HG03460 (cell line): ENCODE measurements at regions not wholly inside any gene's neighbourhood (a gene's known extent, or its start where the extent isn't known, plus 50 kb on each side); places are given as distances from the start of the nearest gene placed in this dataset.

Experiments
- ATAC-seq: cut with Tn5 transposase; IDR thresholded peaks from one replicate; pipeline ENCODE4 v1.9.1; 2021; ENCODE audit not compliant: unreplicated experiment

DNA sequence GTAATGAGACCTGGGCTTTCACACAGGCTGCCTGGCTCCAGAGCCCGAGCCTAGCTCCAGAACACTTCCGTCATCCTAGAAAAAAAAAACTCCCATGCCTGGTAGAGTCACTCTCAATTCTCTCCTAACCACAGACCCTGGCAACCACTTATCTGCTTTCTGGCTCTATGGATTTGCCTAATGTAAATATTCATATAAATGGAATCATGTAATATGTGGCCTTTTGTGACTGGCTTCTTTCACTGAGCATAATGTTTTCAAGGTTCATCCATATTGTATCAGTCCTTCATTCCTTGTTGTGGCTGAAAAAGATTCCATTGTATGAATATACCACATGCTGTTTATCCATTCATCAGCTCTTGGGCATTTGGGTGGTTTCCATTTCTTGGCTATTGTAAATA lies 167.7 kb upstream of the MKLN1 start:
- no peak for ATAC-seq

DNA sequence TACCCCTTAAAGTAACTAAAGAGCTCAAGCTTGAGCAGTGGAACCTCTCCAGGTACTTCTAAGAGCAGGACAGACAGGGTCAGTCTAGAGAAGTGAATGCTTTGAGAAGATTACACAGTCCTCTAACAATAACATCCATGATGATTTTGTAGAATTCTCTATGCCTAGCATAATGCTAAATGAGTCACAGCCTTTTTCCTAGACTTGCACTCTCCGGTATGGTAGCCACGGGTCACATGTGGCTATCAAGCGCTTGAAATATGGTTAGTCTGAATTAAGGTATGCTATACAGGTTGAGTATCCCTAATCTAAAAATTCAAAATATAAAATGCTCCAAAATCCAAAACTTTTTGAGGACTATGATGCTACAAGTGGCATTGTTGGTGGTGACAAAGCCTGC lies 166.6 kb upstream of the MKLN1 start:
- ATAC-seq = no peak

DNA sequence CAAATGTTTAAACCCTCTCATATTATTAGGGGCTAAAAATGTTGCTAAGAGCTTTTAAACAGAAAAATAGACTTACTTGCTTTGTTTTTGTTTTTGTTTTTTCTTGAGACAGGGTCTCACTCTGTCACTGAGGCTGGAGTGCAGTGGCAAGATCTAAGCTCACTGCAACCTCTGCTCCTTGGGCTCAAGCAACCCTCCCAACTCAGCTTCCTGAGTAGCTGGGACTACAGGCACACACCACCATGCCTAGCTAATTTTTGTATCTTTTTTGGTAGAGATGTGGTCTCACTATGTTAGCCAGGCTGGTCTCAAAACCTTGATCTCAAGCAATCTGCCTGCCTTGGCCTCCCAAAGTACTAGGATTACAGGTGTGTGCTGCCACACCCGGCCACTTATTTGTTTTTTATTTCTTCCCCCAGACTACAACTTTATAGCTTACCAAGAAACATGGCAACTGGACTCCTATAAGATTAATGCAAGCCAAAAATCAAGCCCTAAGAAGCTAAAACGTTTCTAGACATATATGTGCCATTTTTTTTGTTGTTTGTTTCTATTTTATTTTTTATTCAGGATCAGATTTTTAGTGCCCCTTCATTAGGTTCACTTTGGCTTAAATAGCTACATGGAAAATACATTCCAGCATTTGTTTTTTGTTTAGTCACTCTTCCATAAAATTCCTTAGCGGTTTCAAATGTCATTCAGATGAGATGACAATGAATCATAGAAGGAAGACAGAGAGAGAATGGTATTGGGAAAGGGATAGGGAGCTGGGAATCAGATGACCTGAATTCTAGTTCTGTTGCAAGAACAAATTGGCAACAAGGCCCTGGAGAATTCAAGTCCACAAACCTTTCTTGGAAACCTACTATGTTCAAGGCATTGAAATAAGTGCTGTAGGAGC lies 163.4 kb upstream of the MKLN1 start:
- no peak for ATAC-seq

- ATAC-seq = no peak
Measured at GRCh38 chr7:131166066-131166465, 161.6 kb upstream of the MKLN1 start.

- no peak for ATAC-seq
Measured at GRCh38 chr7:131170440-131171271, 157.0 kb upstream of the MKLN1 start.

GRCh38 chr7:131173145-131173890 lies 154.4 kb upstream of the MKLN1 start:
- ATAC-seq = no peak

DNA sequence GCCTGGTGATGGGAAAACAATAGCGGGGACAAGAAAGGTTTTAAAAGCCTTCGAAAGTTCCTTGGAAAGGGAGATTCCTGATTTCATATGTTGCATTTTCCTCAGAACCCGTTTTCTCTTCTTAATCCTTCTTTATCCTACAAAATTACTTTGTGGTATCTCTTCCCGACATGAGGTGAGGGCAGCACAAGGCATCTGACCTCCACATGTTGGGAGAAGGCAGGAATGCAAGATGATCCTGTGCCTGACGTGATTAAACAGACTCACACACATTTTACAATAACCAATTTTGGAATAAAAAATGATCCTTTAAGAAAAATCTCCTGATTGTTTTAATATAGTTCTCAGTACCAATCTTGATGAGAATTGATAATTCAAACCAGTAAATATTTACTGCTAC lies 153.3 kb upstream of the MKLN1 start:
- ATAC-seq = no peak

- no peak for ATAC-seq
Measured at GRCh38 chr7:131174855-131175254, 152.8 kb upstream of the MKLN1 start.

- ATAC-seq = no peak
Measured at GRCh38 chr7:131182446-131183058, 145.1 kb upstream of the MKLN1 start.

- no peak for ATAC-seq
Measured at GRCh38 chr7:131183072-131183471, 144.6 kb upstream of the MKLN1 start.

- no peak for ATAC-seq
Measured at GRCh38 chr7:131183611-131184119, 144.0 kb upstream of the MKLN1 start.

DNA sequence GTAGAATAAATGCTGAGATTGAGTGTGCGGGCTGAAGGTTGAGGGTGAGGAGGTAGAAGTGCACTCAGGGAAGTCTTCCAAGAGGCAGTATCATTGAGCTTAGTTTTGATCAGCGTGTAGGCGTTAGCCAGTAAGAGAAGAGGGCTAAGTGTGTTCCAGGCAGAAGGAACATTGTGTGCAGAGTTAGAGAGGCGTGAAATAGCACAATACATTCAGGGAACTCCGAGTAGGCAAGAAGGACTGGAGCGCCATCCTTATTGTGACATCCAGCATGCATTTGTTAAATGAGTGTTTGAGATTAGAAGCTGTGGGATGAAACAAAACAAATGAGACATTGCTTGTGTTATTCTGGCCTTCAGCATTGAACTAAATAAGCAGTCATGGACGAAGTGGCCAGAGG lies 140.9 kb upstream of the MKLN1 start:
- no peak for ATAC-seq

GRCh38 chr7:131188367-131189339 lies 139.0 kb upstream of the MKLN1 start:
- ATAC-seq = peak; percentile 80

DNA sequence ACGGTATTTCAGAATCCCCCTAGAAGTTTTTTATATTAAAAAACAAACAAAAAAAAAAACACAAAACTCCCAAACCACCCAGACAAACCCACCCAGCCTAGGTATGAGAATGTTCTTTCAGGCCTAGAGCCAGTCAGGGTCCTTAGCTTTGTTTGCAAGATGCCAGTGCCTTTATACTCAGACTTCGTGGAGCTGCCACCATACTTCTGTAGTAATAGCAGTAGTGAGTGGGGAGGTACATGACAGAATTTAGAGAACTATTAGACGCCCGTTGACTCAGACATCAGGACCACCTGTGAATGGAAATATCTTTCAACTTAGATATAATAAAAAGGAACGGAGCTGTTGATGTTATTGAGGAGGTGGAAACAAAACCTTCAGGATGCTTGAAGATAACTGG lies 138.2 kb upstream of the MKLN1 start:
- ATAC-seq = no peak

DNA sequence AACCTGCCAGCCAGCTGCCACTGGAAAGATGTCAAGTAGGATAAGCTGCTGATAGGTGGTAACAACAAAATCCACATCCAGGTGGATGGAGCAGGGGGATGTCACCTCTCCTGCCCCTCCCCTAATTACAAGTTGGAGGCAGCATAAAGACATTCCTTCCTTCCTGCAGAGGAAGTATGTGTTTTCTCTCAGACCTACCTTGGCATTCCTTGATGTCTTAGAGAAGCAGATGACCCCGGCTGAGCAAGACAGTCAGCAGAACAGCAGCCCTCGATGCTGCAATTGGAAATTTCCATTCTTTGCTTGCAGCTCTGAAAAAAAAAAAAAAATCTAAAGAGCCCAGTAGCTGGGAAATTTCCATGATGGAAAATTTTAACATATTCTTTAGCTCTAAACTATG lies 137.5 kb upstream of the MKLN1 start:
- no peak for ATAC-seq

- ATAC-seq = no peak
Measured at GRCh38 chr7:131190581-131190980, 137.1 kb upstream of the MKLN1 start.

DNA sequence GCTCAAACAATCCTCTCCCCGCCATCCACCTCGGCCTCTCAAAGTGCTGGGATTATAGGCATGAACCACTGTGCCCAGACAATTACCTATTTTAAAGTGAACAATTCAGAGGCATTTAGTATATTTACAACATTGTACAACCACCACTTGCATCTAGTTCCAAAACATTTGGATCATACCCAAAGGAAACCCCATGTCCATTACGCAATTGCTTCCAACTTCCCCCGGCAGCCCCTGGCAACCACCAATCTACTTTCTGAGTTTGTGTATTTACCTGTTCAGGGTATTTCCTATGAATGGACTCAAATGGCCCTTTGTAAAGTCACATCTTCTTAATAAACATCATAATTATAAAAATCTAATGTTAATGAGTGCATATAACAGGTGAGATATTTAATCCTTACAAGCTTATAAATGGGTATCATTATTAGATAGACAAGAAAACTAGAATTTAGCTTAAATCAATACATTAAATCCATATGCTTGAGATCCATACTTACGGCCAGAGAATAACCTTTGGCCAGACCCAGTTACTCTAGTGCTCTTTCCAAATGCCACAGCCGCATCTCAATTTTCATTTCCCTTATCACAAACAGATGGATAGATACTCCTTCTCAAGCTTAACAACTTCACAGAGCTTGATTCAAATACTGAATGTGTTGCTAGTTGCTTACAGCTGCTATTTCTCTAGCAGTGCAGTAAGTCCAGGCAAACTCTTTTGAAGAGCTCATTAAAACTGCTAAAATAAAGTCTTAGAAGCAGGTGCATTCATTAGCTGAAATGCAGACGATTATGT lies 133.4 kb upstream of the MKLN1 start:
- ATAC-seq = no peak

- ATAC-seq = no peak
Measured at GRCh38 chr7:131196803-131197202, 130.9 kb upstream of the MKLN1 start.
